ENCODE measurements at regions not wholly inside any gene's neighbourhood (a gene's known extent, or its start where the extent isn't known, plus 50 kb on each side); places are given as distances from the start of the nearest gene placed in this dataset.

DNA sequence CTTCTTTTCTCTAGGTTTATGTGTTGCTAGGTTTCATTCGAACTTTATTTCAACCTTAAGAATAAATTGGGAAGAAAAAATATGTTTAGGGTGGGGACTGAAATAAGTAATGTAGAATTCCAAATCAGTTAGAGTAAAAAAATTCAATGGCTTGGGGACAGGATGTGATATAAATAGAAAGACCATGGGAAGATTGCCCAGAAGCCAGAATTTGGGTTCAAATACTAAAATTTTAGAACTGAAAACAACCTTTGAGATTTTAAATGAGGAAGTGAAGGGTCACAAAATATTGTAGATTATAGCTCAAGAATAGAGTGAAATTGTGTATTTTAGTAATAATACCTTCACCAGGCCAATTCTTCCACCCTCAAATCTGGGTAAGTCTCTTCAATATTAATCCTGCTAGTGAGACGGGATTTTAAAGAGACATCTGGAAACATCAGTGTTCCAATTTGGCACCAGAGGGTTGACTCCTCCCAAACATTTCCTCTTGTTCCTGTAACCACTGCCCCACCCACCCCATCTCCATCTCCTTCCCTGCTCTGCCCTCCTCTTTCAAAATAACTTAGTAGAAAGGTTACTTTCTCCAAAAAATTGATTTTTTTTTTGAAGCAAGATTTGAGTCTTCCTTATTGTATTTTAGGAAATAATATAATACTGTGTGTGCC is 51.3 kb upstream of the FAM3C start:
- no peak for DNase-seq

DNA sequence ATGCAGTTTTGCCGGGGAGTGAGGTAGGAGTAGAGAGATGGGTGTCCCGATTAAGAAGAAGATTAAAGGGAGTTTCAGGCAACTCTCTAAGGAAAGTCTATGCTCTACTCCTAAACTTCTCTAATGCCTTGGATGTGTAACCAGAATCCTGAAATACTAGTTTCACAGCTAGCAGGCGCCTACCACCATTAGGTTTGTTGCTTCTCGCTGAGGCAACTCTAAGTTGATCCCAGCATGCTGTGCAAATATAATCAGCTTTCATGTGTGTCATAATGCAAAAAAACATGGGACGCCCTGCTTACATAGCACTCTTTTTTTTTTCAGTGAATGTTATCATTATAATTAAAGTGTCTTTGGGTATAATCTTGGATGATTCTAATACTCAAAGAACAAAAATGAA is 50.4 kb upstream of the FAM3C start:
- no peak for DNase-seq
